WERI-Rb-1 (cell line): ENCODE measurements at regions not wholly inside any gene's neighbourhood (a gene's known extent, or its start where the extent isn't known, plus 50 kb on each side); places are given as distances from the start of the nearest gene placed in this dataset.

Experiments
- DNase-seq: peaks from one replicate; pipeline ENCODE4 v3.0.0-alpha.2; 2020
- H3K27ac ChIP-seq: fragments of 250-450 bp; sonication (Bioruptor Pico); 2 replicates; pipeline ENCODE4 v1.5.1; 2020; ENCODE audit warnings: mild to moderate bottlenecking, moderate library complexity
- H3K27me3 ChIP-seq: fragments of 250-450 bp; sonication (Bioruptor Pico); 2 replicates; pipeline ENCODE4 v1.5.1; 2021; ENCODE audit warnings: mild to moderate bottlenecking, low read depth, moderate library complexity; ENCODE audit not compliant: insufficient read depth, severe bottlenecking
- H3K36me3 ChIP-seq: fragments of 250-450 bp; sonication (Bioruptor Pico); 2 replicates; pipeline ENCODE4 v1.5.1; 2020; ENCODE audit warnings: mild to moderate bottlenecking, moderate library complexity
- H3K4me3 ChIP-seq: 2 replicates; pipeline ENCODE4 v1.5.1; 2011; ENCODE audit warnings: low read depth, mild to moderate bottlenecking, control low read depth, low read length
- H3K9me3 ChIP-seq: fragments of 250-450 bp; sonication (Bioruptor Pico); 2 replicates; pipeline ENCODE4 v1.5.1; 2021; ENCODE audit warnings: mild to moderate bottlenecking, moderate library complexity; ENCODE audit not compliant: severe bottlenecking
- TF ChIP-seq, protein P1 (sequence below): IDR thresholded peaks from 2 replicates; pipeline ENCODE4 v1.5.1; 2011; ENCODE audit warnings: low read depth, mild to moderate bottlenecking, control low read depth, inconsistent platforms, low read length

DNA sequence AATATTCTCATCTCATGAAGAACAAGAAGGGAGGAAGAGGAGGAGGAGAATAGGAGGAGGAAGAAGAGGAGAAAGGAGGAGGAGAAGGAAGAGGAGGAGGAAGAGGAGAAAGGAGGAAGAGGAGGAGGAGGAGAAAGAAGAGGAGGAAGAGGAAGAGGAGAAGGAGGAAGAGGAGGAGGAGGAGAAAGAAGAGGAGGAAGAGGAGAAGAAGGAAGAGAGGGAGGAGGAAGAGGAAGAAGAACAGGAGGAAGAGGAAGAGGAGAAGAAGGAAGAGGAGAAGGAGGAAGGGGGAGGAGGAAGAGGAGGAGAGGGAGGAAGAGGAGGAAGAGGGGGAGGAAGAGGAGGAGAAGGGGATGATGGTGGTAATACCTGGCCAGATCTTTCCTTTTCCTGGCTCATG lies 70.0 kb upstream of the PTPRM start:
- TF ChIP-seq, protein P1, sequence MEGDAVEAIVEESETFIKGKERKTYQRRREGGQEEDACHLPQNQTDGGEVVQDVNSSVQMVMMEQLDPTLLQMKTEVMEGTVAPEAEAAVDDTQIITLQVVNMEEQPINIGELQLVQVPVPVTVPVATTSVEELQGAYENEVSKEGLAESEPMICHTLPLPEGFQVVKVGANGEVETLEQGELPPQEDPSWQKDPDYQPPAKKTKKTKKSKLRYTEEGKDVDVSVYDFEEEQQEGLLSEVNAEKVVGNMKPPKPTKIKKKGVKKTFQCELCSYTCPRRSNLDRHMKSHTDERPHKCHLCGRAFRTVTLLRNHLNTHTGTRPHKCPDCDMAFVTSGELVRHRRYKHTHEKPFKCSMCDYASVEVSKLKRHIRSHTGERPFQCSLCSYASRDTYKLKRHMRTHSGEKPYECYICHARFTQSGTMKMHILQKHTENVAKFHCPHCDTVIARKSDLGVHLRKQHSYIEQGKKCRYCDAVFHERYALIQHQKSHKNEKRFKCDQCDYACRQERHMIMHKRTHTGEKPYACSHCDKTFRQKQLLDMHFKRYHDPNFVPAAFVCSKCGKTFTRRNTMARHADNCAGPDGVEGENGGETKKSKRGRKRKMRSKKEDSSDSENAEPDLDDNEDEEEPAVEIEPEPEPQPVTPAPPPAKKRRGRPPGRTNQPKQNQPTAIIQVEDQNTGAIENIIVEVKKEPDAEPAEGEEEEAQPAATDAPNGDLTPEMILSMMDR, result no peak
- H3K9me3 ChIP-seq, result no peaks in the 10 kb centered on the region
- no peaks in the 10 kb centered on the region for H3K27me3 ChIP-seq

GRCh38 chr18:7511106-7511505 lies 56.0 kb upstream of the PTPRM start:
- TF ChIP-seq, protein P1, result no peak
- Histone ChIP-seq H3K27ac (no peak overlapping the region), H3K4me3 (no peak overlapping the region), H3K9me3 (no peaks in the 10 kb centered on the region), H3K36me3 (no peaks in the 10 kb centered on the region), H3K27me3 (no peaks in the 10 kb centered on the region)
- DNase-seq, result no peak

More for the DNA sequence above, 70.0 kb upstream of the PTPRM start:
- DNase-seq, result no peak
- no peak overlapping the region for H3K27ac ChIP-seq
- H3K4me3 ChIP-seq, result no peak overlapping the region
- H3K36me3 ChIP-seq, result no peaks in the 10 kb centered on the region

GRCh38 chr18:7512348-7512747 lies 54.8 kb upstream of the PTPRM start:
- H3K27me3 ChIP-seq, result no peaks in the 10 kb centered on the region
- no peaks in the 10 kb centered on the region for H3K36me3 ChIP-seq
- H3K27ac ChIP-seq, result no peak overlapping the region
- TF ChIP-seq, protein P1, result no peak
- no peak overlapping the region for H3K4me3 ChIP-seq
- no peaks in the 10 kb centered on the region for H3K9me3 ChIP-seq
- no peak for DNase-seq

GRCh38 chr18:7512990-7513389 lies 54.1 kb upstream of the PTPRM start:
- H3K36me3 ChIP-seq, result no peaks in the 10 kb centered on the region
- no peak for DNase-seq
- H3K4me3 ChIP-seq, result no peak overlapping the region
- H3K27ac ChIP-seq, result no peak overlapping the region
- H3K27me3 ChIP-seq, result no peaks in the 10 kb centered on the region
- TF ChIP-seq, protein P1, result no peak
- no peaks in the 10 kb centered on the region for H3K9me3 ChIP-seq

- Histone ChIP-seq H3K27ac (no peak overlapping the region), H3K36me3 (no peaks in the 10 kb centered on the region), H3K9me3 (no peaks in the 10 kb centered on the region), H3K27me3 (no peaks in the 10 kb centered on the region), H3K4me3 (no peak overlapping the region)
- TF ChIP-seq, protein P1, result no peak
- no peak for DNase-seq
Measured at GRCh38 chr18:7514796-7515440, 52.2 kb upstream of the PTPRM start.
